ENCODE measurements at regions not wholly inside any gene's neighbourhood (a gene's known extent, or its start where the extent isn't known, plus 50 kb on each side); places are given as distances from the start of the nearest gene placed in this dataset.

DNA sequence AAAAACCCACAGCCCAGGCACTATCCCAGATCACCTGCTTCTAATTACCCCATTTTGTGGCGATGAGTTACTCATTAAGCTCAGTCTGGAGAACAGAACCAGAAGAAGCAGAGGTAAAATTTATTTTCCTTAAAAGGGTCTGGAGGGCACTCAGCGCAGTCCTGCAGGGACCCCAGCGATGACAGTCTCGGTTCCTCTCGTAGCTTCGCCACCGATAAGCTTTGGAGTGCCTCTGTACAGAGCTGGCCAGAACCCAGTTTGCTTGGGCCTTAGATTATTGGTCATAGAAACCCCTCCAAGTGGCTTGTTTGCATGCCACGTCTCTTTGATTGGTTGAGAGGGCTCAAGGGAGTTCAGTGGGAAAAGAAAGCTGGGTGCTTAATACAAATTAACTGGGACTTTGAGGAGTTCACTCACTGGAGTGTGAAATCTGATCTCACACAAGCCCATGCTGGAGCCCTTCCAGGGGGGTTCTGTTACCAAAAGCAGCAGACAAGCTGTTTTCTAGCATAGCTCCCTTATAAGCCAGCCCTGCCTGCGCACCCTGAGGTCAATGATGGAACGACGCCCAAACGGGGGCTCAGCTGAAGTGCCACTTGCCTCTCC is 158.5 kb upstream of the ARID1B start:
- H3K36me3 ChIP-seq = no peaks in the 10 kb centered on the region
- H3K27me3 ChIP-seq (replicated peaks; ENCODE audit: insufficient read depth) = no peaks in the 10 kb centered on the region
- no peaks in the 10 kb centered on the region for H3K4me1 ChIP-seq (replicated peaks)
- WGBS = 72% methylated on average over 12 of the region's 12 CpGs
- no peak for TF ChIP-seq POLR2AphosphoS5 (IDR thresholded peaks at IDR 0.05)
- TF ChIP-seq, protein P1, sequence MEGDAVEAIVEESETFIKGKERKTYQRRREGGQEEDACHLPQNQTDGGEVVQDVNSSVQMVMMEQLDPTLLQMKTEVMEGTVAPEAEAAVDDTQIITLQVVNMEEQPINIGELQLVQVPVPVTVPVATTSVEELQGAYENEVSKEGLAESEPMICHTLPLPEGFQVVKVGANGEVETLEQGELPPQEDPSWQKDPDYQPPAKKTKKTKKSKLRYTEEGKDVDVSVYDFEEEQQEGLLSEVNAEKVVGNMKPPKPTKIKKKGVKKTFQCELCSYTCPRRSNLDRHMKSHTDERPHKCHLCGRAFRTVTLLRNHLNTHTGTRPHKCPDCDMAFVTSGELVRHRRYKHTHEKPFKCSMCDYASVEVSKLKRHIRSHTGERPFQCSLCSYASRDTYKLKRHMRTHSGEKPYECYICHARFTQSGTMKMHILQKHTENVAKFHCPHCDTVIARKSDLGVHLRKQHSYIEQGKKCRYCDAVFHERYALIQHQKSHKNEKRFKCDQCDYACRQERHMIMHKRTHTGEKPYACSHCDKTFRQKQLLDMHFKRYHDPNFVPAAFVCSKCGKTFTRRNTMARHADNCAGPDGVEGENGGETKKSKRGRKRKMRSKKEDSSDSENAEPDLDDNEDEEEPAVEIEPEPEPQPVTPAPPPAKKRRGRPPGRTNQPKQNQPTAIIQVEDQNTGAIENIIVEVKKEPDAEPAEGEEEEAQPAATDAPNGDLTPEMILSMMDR (IDR thresholded peaks at IDR 0.05) = no peak
- TF ChIP-seq POLR2A (IDR thresholded peaks at IDR 0.05) = no peak
- no peak overlapping the region for H3K4me3 ChIP-seq
- intact Hi-C loops (cut with DNase I) = no loop called here
- no peak overlapping the region for H3K27ac ChIP-seq
- DNase-seq (ENCODE audit: low spot score) = no peak
- H3K9me3 ChIP-seq = no peaks in the 10 kb centered on the region

GRCh38 chr6:156617941-156618340 is 159.2 kb upstream of the ARID1B start:
- Histone ChIP-seq H3K4me3 (no peak overlapping the region), H3K4me1 (replicated peaks) (no peaks in the 10 kb centered on the region), H3K27me3 (replicated peaks; ENCODE audit: insufficient read depth) (no peaks in the 10 kb centered on the region), H3K27ac (no peak overlapping the region), H3K36me3 (no peaks in the 10 kb centered on the region), H3K9me3 (no peaks in the 10 kb centered on the region)
- DNase-seq (ENCODE audit: low spot score) = no peak
- intact Hi-C loops (cut with DNase I) = no loop called here
- WGBS = 98% methylated on average over 3 of the region's 3 CpGs
- no peak for TF ChIP-seq POLR2AphosphoS5 (IDR thresholded peaks at IDR 0.05)
- TF ChIP-seq, protein P1 (IDR thresholded peaks at IDR 0.05) = no peak
- TF ChIP-seq POLR2A (IDR thresholded peaks at IDR 0.05) = no peak

DNA sequence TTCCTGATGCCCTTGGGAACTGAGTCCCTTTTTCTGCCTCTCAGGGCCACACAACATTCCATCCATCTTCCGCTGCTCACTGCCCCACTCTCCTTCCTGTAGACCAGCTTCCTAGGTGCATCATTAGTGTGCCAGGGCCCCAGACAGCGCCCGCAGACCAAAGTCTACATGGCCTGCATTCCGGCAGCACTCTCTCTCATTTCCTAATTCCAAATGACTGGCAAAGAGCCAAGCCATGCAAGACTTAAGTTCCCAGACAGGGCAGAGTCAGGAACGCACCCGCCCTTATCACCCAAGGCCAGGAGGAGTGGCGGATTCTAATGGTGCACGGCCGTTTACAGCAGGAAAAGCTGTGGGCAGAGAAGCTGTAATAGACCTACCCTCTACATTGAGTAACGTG is 159.8 kb upstream of the ARID1B start:
- intact Hi-C loops (cut with DNase I) = no loop called here
- 71% methylated on average over 9 of the region's 10 CpGs for WGBS
- no peaks in the 10 kb centered on the region for H3K4me1 ChIP-seq (replicated peaks)

DNA sequence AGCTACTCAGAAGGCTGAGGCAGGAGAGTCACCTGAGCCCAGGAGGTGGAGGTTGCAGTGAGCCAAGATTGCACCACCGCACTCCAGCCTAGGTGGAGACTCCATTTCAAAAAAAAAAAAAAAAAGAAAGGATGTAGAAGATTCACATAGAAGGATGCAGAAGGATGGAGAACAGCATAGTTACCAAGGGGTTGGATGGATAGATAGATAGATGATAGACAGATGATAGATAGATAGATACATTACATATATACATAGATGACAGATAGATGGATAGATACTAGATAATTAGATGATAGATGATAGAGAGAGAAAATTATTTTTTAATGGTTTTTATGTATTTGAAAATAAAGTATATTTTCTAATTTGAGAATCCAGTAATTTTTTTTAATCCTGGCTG is 160.7 kb upstream of the ARID1B start:
- intact Hi-C loops (cut with DNase I) = no loop called here
- WGBS = 89% methylated on average over 1 of the region's 1 CpG

More for the DNA sequence above, 159.8 kb upstream of the ARID1B start:
- Histone ChIP-seq H3K9me3 (no peaks in the 10 kb centered on the region), H3K27ac (no peak overlapping the region), H3K4me3 (no peak overlapping the region), H3K36me3 (no peaks in the 10 kb centered on the region), H3K27me3 (replicated peaks; ENCODE audit: insufficient read depth) (no peaks in the 10 kb centered on the region)
- TF ChIP-seq POLR2A (IDR thresholded peaks at IDR 0.05) (no peak), POLR2AphosphoS5 (IDR thresholded peaks at IDR 0.05) (no peak)
- TF ChIP-seq, protein P1 (IDR thresholded peaks at IDR 0.05) = no peak
- DNase-seq (ENCODE audit: low spot score) = no peak

DNA sequence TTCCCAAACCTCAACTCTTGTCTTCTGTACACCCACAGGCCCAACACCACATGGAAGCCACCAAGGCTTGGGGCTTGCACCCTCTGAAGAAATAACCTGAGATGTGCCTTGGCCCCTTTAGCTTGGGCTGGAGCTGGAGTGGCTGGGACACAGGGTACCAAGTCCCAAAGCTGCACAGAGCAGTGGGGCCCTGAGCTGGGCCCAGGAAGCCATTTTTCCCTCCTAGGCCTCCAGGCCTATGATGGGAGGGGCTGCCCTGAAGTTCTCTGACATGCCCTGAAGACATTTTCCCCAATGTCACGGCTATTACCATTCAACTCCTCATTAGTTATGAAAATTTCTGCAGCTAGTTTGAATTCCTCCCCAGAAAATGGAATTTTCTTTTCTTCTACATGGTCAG is 163.2 kb upstream of the ARID1B start:
- TF ChIP-seq POLR2A (IDR thresholded peaks at IDR 0.05) = no peak
- TF ChIP-seq, protein P1 (IDR thresholded peaks at IDR 0.05) = no peak
- TF ChIP-seq POLR2AphosphoS5 (IDR thresholded peaks at IDR 0.05) = no peak
- H3K36me3 ChIP-seq = no peaks in the 10 kb centered on the region

More for the DNA sequence above, 160.7 kb upstream of the ARID1B start:
- no peaks in the 10 kb centered on the region for H3K36me3 ChIP-seq
- no peak overlapping the region for H3K4me3 ChIP-seq
- no peaks in the 10 kb centered on the region for H3K9me3 ChIP-seq
- H3K27ac ChIP-seq = no peak overlapping the region
- H3K4me1 ChIP-seq (replicated peaks) = no peaks in the 10 kb centered on the region
- DNase-seq (ENCODE audit: low spot score) = no peak
- TF ChIP-seq POLR2A (IDR thresholded peaks at IDR 0.05) = no peak
- TF ChIP-seq, protein P1 (IDR thresholded peaks at IDR 0.05) = no peak
- TF ChIP-seq POLR2AphosphoS5 (IDR thresholded peaks at IDR 0.05) = no peak
- H3K27me3 ChIP-seq (replicated peaks; ENCODE audit: insufficient read depth) = no peaks in the 10 kb centered on the region

More for the DNA sequence above, 163.2 kb upstream of the ARID1B start:
- WGBS = 100% methylated on average over 1 of the region's 1 CpG
- no peak overlapping the region for H3K4me3 ChIP-seq
- no peak for DNase-seq (ENCODE audit: low spot score)
- intact Hi-C loops (cut with DNase I) = no loop called here
- no peak overlapping the region for H3K27ac ChIP-seq
- no peaks in the 10 kb centered on the region for H3K27me3 ChIP-seq (replicated peaks; ENCODE audit: insufficient read depth)
- no peaks in the 10 kb centered on the region for H3K9me3 ChIP-seq
- no peaks in the 10 kb centered on the region for H3K4me1 ChIP-seq (replicated peaks)

All from prostate gland (tissue), 2 donors.